Common myeloid progenitor, CD34-positive (primary cell): ENCODE measurements at regions not wholly inside any gene's neighbourhood (a gene's known extent, or its start where the extent isn't known, plus 50 kb on each side); places are given as distances from the start of the nearest gene placed in this dataset.
"Not testable (repeated sequence)": the region's sequence is repeated elsewhere in the genome, so short reads cannot be mapped to it uniquely, and the experiment has no call there.

Experiments used
- CTCF ChIA-PET: fragments of 350-600 bp; sonication (Branson Sonifier 250); formaldehyde crosslinking; loops from one replicate; lab custom pipeline; 2021; ENCODE audit warnings: antibody characterized with exemption; lab: Charles Lee
- POLR2A ChIA-PET: fragments of 350-600 bp; sonication (Branson Sonifier 250); formaldehyde crosslinking; loops from one replicate; lab custom pipeline; 2021; ENCODE audit warnings: antibody characterized with exemption; lab: Charles Lee
- DNase-seq, 3 donors: peaks; one replicate each; pipeline versions ENCODE4 v3.0.0 to v3.0.0-alpha.2; 2013
- H3K27ac ChIP-seq, 2 experiments: 1 replicate in 1 of 2; 2 replicates in 1 of 2; pipeline ENCODE4 v1.7.0; 2013; ENCODE audit warnings: inconsistent platforms in 2 of 2, low read length in 2 of 2, mild to moderate bottlenecking in 2 of 2, low read depth in 1 of 2, moderate library complexity in 1 of 2; ENCODE audit not compliant: severe bottlenecking in 2 of 2, insufficient read depth in 1 of 2, poor library complexity in 1 of 2
- H3K27me3 ChIP-seq, 5 experiments: replicated peaks in 2 of 5; 1 replicate in 3 of 5; 2 replicates in 2 of 5; pipeline versions ENCODE4 v1.6.1 to v1.7.0; 2013; ENCODE audit warnings: low read length in 4 of 5, mild to moderate bottlenecking in 2 of 5, moderate library complexity in 2 of 5, inconsistent platforms in 1 of 5; ENCODE audit not compliant: insufficient read depth in 5 of 5, control insufficient read depth in 4 of 5
- H3K36me3 ChIP-seq, 4 experiments: 1 replicate in 2 of 4; 2 replicates in 2 of 4; pipeline versions ENCODE4 v1.6.1 to v1.7.0; 2013; ENCODE audit warnings: low read length in 3 of 4, control low read depth in 1 of 4, mild to moderate bottlenecking in 1 of 4; ENCODE audit not compliant: control insufficient read depth in 4 of 4, insufficient read depth in 4 of 4
- H3K4me1 ChIP-seq, 4 experiments: 1 replicate in 3 of 4; 2 replicates in 1 of 4; pipeline versions ENCODE4 v1.6.1 to v1.7.1; 2013; ENCODE audit warnings: low read length in 3 of 4, mild to moderate bottlenecking in 3 of 4, control low read depth in 1 of 4, inconsistent platforms in 1 of 4, moderate library complexity in 1 of 4; ENCODE audit not compliant: control insufficient read depth in 4 of 4, insufficient read depth in 4 of 4; ENCODE audit errors: control extremely low read depth in 1 of 4
- H3K4me3 ChIP-seq, 7 experiments: 1 replicate in 4 of 7; 2 replicates in 3 of 7; pipeline versions ENCODE4 v1.5.1 to v1.7.0; 2013; ENCODE audit warnings: mild to moderate bottlenecking in 7 of 7, low read length in 6 of 7, moderate library complexity in 6 of 7, inconsistent platforms in 2 of 7, low read depth in 2 of 7, control low read depth in 1 of 7; ENCODE audit not compliant: insufficient read depth in 4 of 7, control insufficient read depth in 1 of 7; ENCODE audit errors: extremely low read depth in 1 of 7
- H3K9me3 ChIP-seq, 5 experiments: 1 replicate in 4 of 5; 2 replicates in 1 of 5; pipeline versions ENCODE4 v1.6.1 to v1.7.1; 2013; ENCODE audit warnings: low read length in 4 of 5, mild to moderate bottlenecking in 2 of 5, inconsistent platforms in 1 of 5, low read depth in 1 of 5, moderate library complexity in 1 of 5; ENCODE audit not compliant: control insufficient read depth in 4 of 5, insufficient read depth in 2 of 5; ENCODE audit errors: control extremely low read depth in 1 of 5
- WGBS: methylation state at CpG from one replicate; pipeline ENCODE4 v1.1.5; 2013; ENCODE audit not compliant: insufficient coverage; 5-methylcytosine and 5-hydroxymethylcytosine counted together

- Histone ChIP-seq H3K4me1 (no peaks in the 10 kb centered on the region), H3K4me3 (no peak overlapping the region), H3K27me3 (no peaks in the 10 kb centered on the region), H3K9me3 (peaks cover 0 to 7% (median 5%) of the 10 kb centered on the region in 5 experiments), H3K36me3 (no peaks in the 10 kb centered on the region), H3K27ac (no peak overlapping the region)
- ChIA-PET POLR2A (no interaction called here), CTCF (no interaction called here)
- WGBS: no CpG with 5 or more reads among the region's 1 CpG
- no peak for DNase-seq
Observed at GRCh38 chr1:198957044-198957443, 318.2 kb downstream of the PTPRC start.

GRCh38 chr1:198959032-198959431 is 320.2 kb downstream of the PTPRC start:
- Histone ChIP-seq H3K4me3 (no peak overlapping the region), H3K27ac (no peak overlapping the region), H3K9me3 (peaks cover 0 to 13% (median 5%) of the 10 kb centered on the region in 5 experiments), H3K36me3 (no peaks in the 10 kb centered on the region), H3K4me1 (no peaks in the 10 kb centered on the region), H3K27me3 (no peaks in the 10 kb centered on the region)
- POLR2A ChIA-PET: no interaction called here
- DNase-seq: no peak
- CTCF ChIA-PET: interaction anchor here (0.5 kb wide), 1 partner anchor 119 kb away, joined by 3 read pairs; no protein-coding TSS in a partner anchor
- WGBS: 60% methylated on average over 2 of the region's 3 CpGs

- H3K9me3 ChIP-seq: peaks cover 0 to 17% (median 3%) of the 10 kb centered on the region in 5 experiments
- no CpG with 5 or more reads among the region's 2 CpGs for WGBS
- no peak overlapping the region for H3K4me3 ChIP-seq
- no peak for DNase-seq
- POLR2A ChIA-PET: no interaction called here
- H3K27me3 ChIP-seq: no peaks in the 10 kb centered on the region
- CTCF ChIA-PET: no interaction called here
- H3K4me1 ChIP-seq: no peaks in the 10 kb centered on the region
- H3K36me3 ChIP-seq: no peaks in the 10 kb centered on the region
- no peak overlapping the region for H3K27ac ChIP-seq
Observed at GRCh38 chr1:198959676-198960075, 320.8 kb downstream of the PTPRC start.

- H3K27ac ChIP-seq, CTCF ChIA-PET, H3K27me3 ChIP-seq, H3K4me1 ChIP-seq, H3K4me3 ChIP-seq, POLR2A ChIA-PET, H3K36me3 ChIP-seq, DNase-seq: not testable (repeated sequence)
- peaks cover 0 to 17% (median 2%) of the 10 kb centered on the region in 5 experiments for H3K9me3 ChIP-seq
Observed at GRCh38 chr1:198963796-198964195, 325.0 kb downstream of the PTPRC start.

- peaks cover 0 to 3% (median 0%) of the 10 kb centered on the region in 4 experiments for H3K4me1 ChIP-seq
- H3K27me3 ChIP-seq: no peaks in the 10 kb centered on the region
- peaks cover 0 to 17% (median 0%) of the 10 kb centered on the region in 5 experiments for H3K9me3 ChIP-seq
- DNase-seq: no peak
- POLR2A ChIA-PET: no interaction called here
- peaks cover 0 to 3% (median 0%) of the 10 kb centered on the region in 4 experiments for H3K36me3 ChIP-seq
- H3K27ac ChIP-seq: no peak overlapping the region
- CTCF ChIA-PET: no interaction called here
- 92% methylated on average over 2 of the region's 4 CpGs for WGBS
- peak overlapping the region in 1 of 7 experiments; percentile 25 for H3K4me3 ChIP-seq
Observed at GRCh38 chr1:198966519-198966918, 327.7 kb downstream of the PTPRC start.

GRCh38 chr1:198967566-198967965 is 328.7 kb downstream of the PTPRC start:
- no peaks in the 10 kb centered on the region for H3K27me3 ChIP-seq

GRCh38 chr1:198968866-198969265 is 330.0 kb downstream of the PTPRC start:
- no CpG with 5 or more reads among the region's 2 CpGs for WGBS
- H3K4me1 ChIP-seq: peaks cover 0 to 3% (median 0%) of the 10 kb centered on the region in 4 experiments
- ChIA-PET CTCF (interaction anchor here (1.3 kb wide), 1 partner anchor 12 kb away, joined by 6 read pairs; no protein-coding TSS in a partner anchor), POLR2A (no interaction called here)
- H3K27me3 ChIP-seq: no peaks in the 10 kb centered on the region
- peaks cover 0 to 10% (median 0%) of the 10 kb centered on the region in 5 experiments for H3K9me3 ChIP-seq
- DNase-seq: no peak
- H3K36me3 ChIP-seq: peaks cover 0 to 3% (median 0%) of the 10 kb centered on the region in 4 experiments
- no peak overlapping the region for H3K4me3 ChIP-seq
- no peak overlapping the region for H3K27ac ChIP-seq

More at GRCh38 chr1:198967566-198967965, 328.7 kb downstream of the PTPRC start:
- POLR2A ChIA-PET: no interaction called here
- H3K4me1 ChIP-seq: peaks cover 0 to 3% (median 0%) of the 10 kb centered on the region in 4 experiments
- DNase-seq: peak in 1 of 3 donors; percentile 10
- no peak overlapping the region for H3K27ac ChIP-seq
- CTCF ChIA-PET: no interaction called here
- H3K4me3 ChIP-seq: no peak overlapping the region
- peaks cover 0 to 13% (median 0%) of the 10 kb centered on the region in 5 experiments for H3K9me3 ChIP-seq
- H3K36me3 ChIP-seq: peaks cover 0 to 3% (median 0%) of the 10 kb centered on the region in 4 experiments
